Thoracic aorta (tissue), 2 donors: ENCODE measurements at regions not wholly inside any gene's neighbourhood (a gene's known extent, or its start where the extent isn't known, plus 50 kb on each side); places are given as distances from the start of the nearest gene placed in this dataset.
A peak's percentile ranks its signal among the peaks of the same experiment; 100 is the strongest.

Source experiments
- ATAC-seq: fragments of 150-250 bp; one replicate; pipeline ENCODE4 v1.8.0; 2017; ENCODE audit warnings: low read depth; ENCODE audit not compliant: insufficient number of reproducible peaks, low FRiP score
- DNase-seq: peaks from one replicate; pipeline ENCODE4 v3.0.0-alpha.2; 2020; ENCODE audit warnings: low spot score
- H3K27ac ChIP-seq, 2 donors: fragments of 200-600 bp; sonication (generic); 1 replicate in 1 of 2; 2 replicates in 1 of 2; pipeline ENCODE4 v1.5.1; 2016; ENCODE audit warnings: mild to moderate bottlenecking in 2 of 2, moderate library complexity in 2 of 2
- H3K27me3 ChIP-seq: fragments of 200-600 bp; sonication (generic); replicated peaks from 2 replicates; pipeline ENCODE4 v1.6.0; 2016; ENCODE audit warnings: mild to moderate bottlenecking; ENCODE audit not compliant: insufficient read depth
- H3K36me3 ChIP-seq: fragments of 200-600 bp; sonication (generic); one replicate; pipeline ENCODE4 v1.5.1; 2016
- H3K4me1 ChIP-seq, 2 donors: fragments of 200-600 bp; sonication (generic); 1 replicate in 1 of 2; 2 replicates in 1 of 2; pipeline versions ENCODE4 v1.5.1 to v1.6.0; 2016; ENCODE audit warnings: low read depth in 2 of 2, mild to moderate bottlenecking in 1 of 2; ENCODE audit not compliant: control insufficient read depth in 1 of 2
- H3K4me3 ChIP-seq: fragments of 200-600 bp; sonication (generic); 2 replicates; pipeline ENCODE4 v1.5.1; 2016; ENCODE audit warnings: mild to moderate bottlenecking
- H3K9me3 ChIP-seq: fragments of 200-600 bp; sonication (generic); 2 replicates; pipeline ENCODE4 v1.5.1; 2016
- TF ChIP-seq, protein P1 (sequence below): fragments of 200-600 bp; sonication (generic); IDR thresholded peaks from one replicate; pipeline ENCODE4 v1.5.1; 2019; ENCODE audit warnings: antibody characterized with exemption

DNA sequence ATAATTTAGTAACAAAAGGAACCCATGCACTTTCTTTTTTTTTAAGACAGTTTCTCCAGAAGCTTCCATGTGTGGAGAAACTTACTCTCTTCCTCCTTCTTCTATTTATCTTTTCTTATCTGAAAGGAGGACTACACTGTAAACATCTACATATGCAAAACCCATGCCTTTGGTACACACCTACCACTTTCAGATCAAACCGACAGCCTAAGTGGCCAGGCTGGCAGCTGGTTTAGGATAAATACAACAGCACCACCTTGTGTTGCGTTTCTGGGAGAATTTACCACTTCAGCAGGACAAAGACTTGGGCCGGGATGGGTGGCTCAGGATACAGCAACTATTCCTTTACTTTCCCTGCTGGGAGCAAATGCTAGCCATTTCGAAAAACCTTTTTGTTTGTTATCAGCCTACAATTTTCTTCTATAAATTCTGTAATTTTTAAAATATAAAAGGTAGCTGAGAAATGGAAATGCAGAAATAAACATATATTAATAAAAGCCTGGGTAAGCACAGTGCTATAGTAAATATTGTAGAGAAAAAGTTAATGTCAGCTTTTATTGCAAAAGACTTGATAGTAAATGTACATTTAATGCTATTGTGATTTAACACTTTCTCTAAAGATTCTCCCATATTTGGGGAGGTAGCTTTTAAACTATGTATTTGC is 94.0 kb upstream of the RFC3 start:
- Histone ChIP-seq H3K27ac (peak overlapping the region in 1 of 2 donors; percentile 60), H3K27me3 (no peaks in the 10 kb centered on the region), H3K9me3 (no peaks in the 10 kb centered on the region)

GRCh38 chr13:33725340-33725739 is 92.6 kb upstream of the RFC3 start:
- Histone ChIP-seq H3K36me3 (no peaks in the 10 kb centered on the region), H3K4me1 (peaks cover 21 to 26% of the 10 kb centered on the region in 2 donors), H3K27ac (no peak overlapping the region), H3K27me3 (no peaks in the 10 kb centered on the region), H3K4me3 (no peak overlapping the region), H3K9me3 (no peaks in the 10 kb centered on the region)
- DNase-seq = no peak
- TF ChIP-seq, protein P1, sequence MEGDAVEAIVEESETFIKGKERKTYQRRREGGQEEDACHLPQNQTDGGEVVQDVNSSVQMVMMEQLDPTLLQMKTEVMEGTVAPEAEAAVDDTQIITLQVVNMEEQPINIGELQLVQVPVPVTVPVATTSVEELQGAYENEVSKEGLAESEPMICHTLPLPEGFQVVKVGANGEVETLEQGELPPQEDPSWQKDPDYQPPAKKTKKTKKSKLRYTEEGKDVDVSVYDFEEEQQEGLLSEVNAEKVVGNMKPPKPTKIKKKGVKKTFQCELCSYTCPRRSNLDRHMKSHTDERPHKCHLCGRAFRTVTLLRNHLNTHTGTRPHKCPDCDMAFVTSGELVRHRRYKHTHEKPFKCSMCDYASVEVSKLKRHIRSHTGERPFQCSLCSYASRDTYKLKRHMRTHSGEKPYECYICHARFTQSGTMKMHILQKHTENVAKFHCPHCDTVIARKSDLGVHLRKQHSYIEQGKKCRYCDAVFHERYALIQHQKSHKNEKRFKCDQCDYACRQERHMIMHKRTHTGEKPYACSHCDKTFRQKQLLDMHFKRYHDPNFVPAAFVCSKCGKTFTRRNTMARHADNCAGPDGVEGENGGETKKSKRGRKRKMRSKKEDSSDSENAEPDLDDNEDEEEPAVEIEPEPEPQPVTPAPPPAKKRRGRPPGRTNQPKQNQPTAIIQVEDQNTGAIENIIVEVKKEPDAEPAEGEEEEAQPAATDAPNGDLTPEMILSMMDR = no peak
- ATAC-seq = no peak

More for the DNA sequence above, 94.0 kb upstream of the RFC3 start:
- DNase-seq (peak; percentile 50), ATAC-seq (peak; percentile 59)
- TF ChIP-seq, protein P1 = peak; percentile 68
- Histone ChIP-seq H3K4me3 (no peak overlapping the region), H3K4me1 (peaks cover 21 to 26% of the 10 kb centered on the region in 2 donors), H3K36me3 (no peaks in the 10 kb centered on the region)

DNA sequence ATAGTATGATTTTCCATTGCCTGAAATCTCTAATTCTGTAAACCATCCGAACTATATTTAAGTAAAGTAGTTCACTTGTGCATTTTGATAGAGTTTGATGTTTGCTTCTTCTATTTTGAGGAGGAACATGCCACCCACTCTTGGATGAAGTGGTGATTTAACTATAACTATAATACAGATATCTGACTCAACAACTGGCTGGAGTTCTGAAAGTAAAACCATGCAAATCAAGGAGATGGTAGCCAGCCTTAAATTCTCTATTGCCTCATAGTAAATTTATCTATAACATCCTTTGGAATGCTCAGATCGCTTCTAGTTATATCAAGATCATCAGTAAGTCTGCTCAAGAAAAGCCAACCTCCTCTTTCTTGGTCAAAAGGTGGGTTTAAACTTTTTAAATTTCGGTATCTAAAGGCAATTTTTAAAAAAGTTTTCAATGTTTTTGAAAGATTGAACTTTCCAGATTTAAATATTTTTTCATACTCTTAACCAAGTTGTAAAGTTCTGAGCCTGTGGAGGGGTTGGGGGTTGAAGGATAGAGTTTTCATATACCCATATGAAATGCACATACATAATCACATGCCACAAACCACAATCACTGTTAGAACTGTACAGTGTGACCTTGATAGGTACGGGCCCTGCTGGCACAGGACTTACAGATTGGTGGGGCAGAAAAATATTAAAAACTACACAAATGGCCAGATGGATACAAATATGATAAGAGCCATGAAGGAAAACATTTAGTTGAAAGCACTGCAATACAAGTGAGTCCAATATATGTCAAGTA is 90.5 kb upstream of the RFC3 start:
- DNase-seq (no peak), ATAC-seq (no peak)
- Histone ChIP-seq H3K27ac (no peak overlapping the region), H3K36me3 (no peaks in the 10 kb centered on the region), H3K27me3 (no peaks in the 10 kb centered on the region), H3K4me1 (peaks cover 12 to 13% of the 10 kb centered on the region in 2 donors), H3K4me3 (no peak overlapping the region), H3K9me3 (no peaks in the 10 kb centered on the region)
- TF ChIP-seq, protein P1 = no peak

GRCh38 chr13:33728271-33729037 is 89.5 kb upstream of the RFC3 start:
- no peak overlapping the region for H3K27ac ChIP-seq

More at GRCh38 chr13:33728271-33729037, 89.5 kb upstream of the RFC3 start:
- TF ChIP-seq, protein P1 = no peak
- no peak overlapping the region for H3K4me3 ChIP-seq
- peaks cover 2 to 4% of the 10 kb centered on the region in 2 donors for H3K4me1 ChIP-seq
- no peak for DNase-seq
- H3K9me3 ChIP-seq = no peaks in the 10 kb centered on the region
- no peak for ATAC-seq
- H3K36me3 ChIP-seq = no peaks in the 10 kb centered on the region
- H3K27me3 ChIP-seq = no peaks in the 10 kb centered on the region
